Endothelial cell of umbilical vein (primary cell): ENCODE measurements at regions not wholly inside any gene's neighbourhood (a gene's known extent, or its start where the extent isn't known, plus 50 kb on each side); places are given as distances from the start of the nearest gene placed in this dataset.

Experiments
- BruUV-seq: library from RNA; stranded (reverse); fragments of 400-500 nt; replicated peaks from 2 replicates; lab custom pipeline; 2021; lab: Mats Ljungman, UMichigan
- CTCF ChIA-PET: fragments of 300-600, 350-600 bp; sonication (Branson Sonifier 250); formaldehyde crosslinking; loops from one replicate; lab custom pipeline; 2021; ENCODE audit warnings: antibody characterized with exemption, inconsistent platforms; lab: Charles Lee
- POLR2A ChIA-PET: fragments of 300-600, 350-600 bp; sonication (Branson Sonifier 250); formaldehyde crosslinking; loops from one replicate; lab custom pipeline; 2021; ENCODE audit warnings: antibody characterized with exemption, inconsistent platforms; lab: Charles Lee
- DNase-seq: peaks from one replicate; pipeline ENCODE4 v3.0.0-alpha.2; 2011; ENCODE audit warnings: low read depth, low spot score
- FAIRE-seq: peaks from 2 replicates; lab custom pipeline; 2011; peaks lifted over from hg19 to GRCh38; lab: Jason Lieb, UNC
- H2AFZ ChIP-seq: 2 replicates; pipeline ENCODE4 v1.6.0; 2012; ENCODE audit warnings: low read depth, low read length, control low read depth, inconsistent platforms
- H3K27ac ChIP-seq: 2 replicates; pipeline ENCODE4 v1.5.1; 2011; ENCODE audit warnings: low read depth, mild to moderate bottlenecking, control low read depth, low read length, moderate library complexity; ENCODE audit not compliant: insufficient read depth
- H3K27me3 ChIP-seq, 2 experiments: 2 replicates each; pipeline versions ENCODE4 v1.6.0 to v1.6.1; 2011; ENCODE audit warnings: low read length in 2 of 2, mixed read lengths in 1 of 2; ENCODE audit not compliant: control insufficient read depth in 2 of 2, insufficient read depth in 2 of 2
- H3K36me3 ChIP-seq, 2 experiments: 2 replicates in 1 of 2; 3 replicates in 1 of 2; pipeline ENCODE4 v1.5.1; 2011; ENCODE audit warnings: low read length in 2 of 2, mild to moderate bottlenecking in 1 of 2, moderate library complexity in 1 of 2; ENCODE audit not compliant: control insufficient read depth in 2 of 2, insufficient read depth in 2 of 2; ENCODE audit errors: extremely low read depth in 1 of 2
- H3K4me1 ChIP-seq: 3 replicates; pipeline ENCODE4 v1.5.1; 2011; ENCODE audit warnings: mild to moderate bottlenecking, low read length; ENCODE audit not compliant: control insufficient read depth, insufficient read depth; ENCODE audit errors: extremely low read depth
- H3K4me2 ChIP-seq: 2 replicates; pipeline ENCODE4 v1.6.1; 2011; ENCODE audit warnings: low read length, control low read depth, mixed read lengths; ENCODE audit not compliant: insufficient read depth
- H3K4me3 ChIP-seq, 3 experiments: fragments of 200-600 bp in 1 of 3; sonication (generic), shearing (Covaris generic) in 1 of 3; replicated peaks in 1 of 3; 2 replicates each; pipeline ENCODE4 v1.5.1; 2011 to 2016; ENCODE audit warnings: control low read depth in 3 of 3, low read length in 3 of 3, mild to moderate bottlenecking in 2 of 3, inconsistent platforms in 1 of 3, low read depth in 1 of 3, moderate library complexity in 1 of 3; ENCODE audit not compliant: insufficient read depth in 1 of 3
- H3K79me2 ChIP-seq: 2 replicates; pipeline ENCODE4 v1.6.0; 2012; ENCODE audit warnings: low read length, inconsistent platforms; ENCODE audit not compliant: control insufficient read depth, insufficient read depth
- H3K9ac ChIP-seq: replicated peaks from 2 replicates; pipeline ENCODE3; 2011; ENCODE audit warnings: low read length, control low read depth; ENCODE audit not compliant: insufficient read depth; ENCODE audit errors: extremely low read depth
- H3K9me1 ChIP-seq: replicated peaks from 3 replicates; pipeline ENCODE4 v1.6.0; 2011; ENCODE audit warnings: mild to moderate bottlenecking, low read length; ENCODE audit not compliant: control insufficient read depth, insufficient read depth; ENCODE audit errors: extremely low read depth
- H3K9me3 ChIP-seq: replicated peaks from 2 replicates; pipeline ENCODE4 v1.5.1; 2012; ENCODE audit warnings: low read length, inconsistent platforms; ENCODE audit not compliant: control insufficient read depth, insufficient read depth
- H4K20me1 ChIP-seq: replicated peaks from 2 replicates; pipeline ENCODE3; 2011; ENCODE audit warnings: mild to moderate bottlenecking, low read length; ENCODE audit not compliant: control insufficient read depth, insufficient read depth; ENCODE audit errors: extremely low read depth
- CTCF ChIP-seq, 2 donors: IDR thresholded peaks; 1 replicate in 1 of 2; 2 replicates in 1 of 2; pipeline ENCODE4 v1.5.1; 2011; ENCODE audit warnings: low read length in 2 of 2, mild to moderate bottlenecking in 2 of 2, moderate library complexity in 2 of 2, control low read depth in 1 of 2, inconsistent platforms in 1 of 2, low read depth in 1 of 2; ENCODE audit not compliant: insufficient read depth in 1 of 2; ENCODE audit errors: extremely low read depth in 1 of 2
- EZH2 ChIP-seq: IDR thresholded peaks from 2 replicates; pipeline ENCODE4 v1.6.1; 2012; ENCODE audit warnings: borderline replicate concordance, low read depth, mild to moderate bottlenecking, moderate library complexity, low read length, inconsistent platforms; ENCODE audit not compliant: severe bottlenecking
- FOS ChIP-seq: IDR thresholded peaks from 2 replicates; pipeline ENCODE4 v1.6.1; 2011; ENCODE audit warnings: mild to moderate bottlenecking, low read length, moderate library complexity, borderline replicate concordance; ENCODE audit not compliant: insufficient read depth
- GATA2 ChIP-seq: IDR thresholded peaks from 2 replicates; pipeline ENCODE4 v1.7.0; 2011; ENCODE audit warnings: low read depth, mild to moderate bottlenecking, moderate library complexity, mixed read lengths, low read length; ENCODE audit not compliant: insufficient read length, insufficient read depth
- JUN ChIP-seq: IDR thresholded peaks from 2 replicates; pipeline ENCODE4 v1.6.1; 2011; ENCODE audit warnings: borderline replicate concordance, low read depth; ENCODE audit not compliant: insufficient read length, insufficient read depth
- MAX ChIP-seq: IDR thresholded peaks from 2 replicates; pipeline ENCODE4 v1.6.1; 2011; ENCODE audit not compliant: insufficient read depth, insufficient read length
- MYC ChIP-seq: IDR thresholded peaks from one replicate; pipeline ENCODE4 v1.6.1; 2011; ENCODE audit warnings: mild to moderate bottlenecking, low read depth, low read length
- POLR2A ChIP-seq: IDR thresholded peaks from 2 replicates; pipeline ENCODE4 v1.6.1; 2012; ENCODE audit warnings: low read depth, mild to moderate bottlenecking, control low read depth, low read length
- POLR2AphosphoS5 ChIP-seq: IDR thresholded peaks from 2 replicates; pipeline ENCODE4 v1.6.1; 2012; ENCODE audit warnings: low read depth, mild to moderate bottlenecking, control low read depth, low read length, moderate library complexity; ENCODE audit not compliant: insufficient read depth
- dilution Hi-C: fragments of 300-500 bp; cut with MboI; formaldehyde crosslinking; loops from one replicate; pipeline ENCODE4 v1.15.0; 2019; ENCODE audit warnings: low sequenced_read_pairs; ENCODE audit not compliant: extremely low pct_ligation_motif_present
- intact Hi-C: fragments of 100-400 bp; cut with micrococcal nuclease; formaldehyde crosslinking; loops from one replicate; pipeline ENCODE4 v1.10.0; 2022

- FAIRE-seq (no peak), DNase-seq (no peak)
- intact Hi-C loops, result no loop called here
- H3K9me1 ChIP-seq, result no peaks in the 10 kb centered on the region
- H3K79me2 ChIP-seq, result no peaks in the 10 kb centered on the region
- H3K36me3 ChIP-seq, result no peaks in the 10 kb centered on the region
- TF ChIP-seq MAX (no peak), MYC (no peak), GATA2 (no peak), FOS (no peak), CTCF (IDR thresholded peaks at IDR 0.05; ENCODE audit: extremely low read depth in 1 of 2, insufficient read depth in 1 of 2, low read depth in 1 of 2, low read length in 2 of 2) (no peak), JUN (no peak), EZH2 (no peak), POLR2A (no peak), POLR2AphosphoS5 (no peak)
- H3K27ac ChIP-seq, result no peak overlapping the region
- no peak overlapping the region for H3K4me2 ChIP-seq
- no peak overlapping the region for H3K9ac ChIP-seq
- H4K20me1 ChIP-seq, result no peaks in the 10 kb centered on the region
- dilution Hi-C loops, result no loop called here
- ChIA-PET POLR2A (no interaction called here), CTCF (no interaction called here)
- no peaks in the 10 kb centered on the region for H3K9me3 ChIP-seq
- no peak overlapping the region for H3K4me3 ChIP-seq
- no peaks in the 10 kb centered on the region for H3K27me3 ChIP-seq
- H2AFZ ChIP-seq, result no peak overlapping the region
- BruUV-seq, result no TSS peak
- peaks cover 9% of the 10 kb centered on the region for H3K4me1 ChIP-seq
Observed at GRCh38 chr6:3587660-3588059, 130.8 kb upstream of the SLC22A23 start.
